IMR-90 (cell line): ENCODE measurements at regions not wholly inside any gene's neighbourhood (a gene's known extent, or its start where the extent isn't known, plus 50 kb on each side); places are given as distances from the start of the nearest gene placed in this dataset.

ENCODE experiments used
- ATAC-seq: fragments of 200-7000 bp; cut with Tn5 transposase; 2 replicates; pipeline ENCODE4 v1.9.1; 2020; ENCODE audit warnings: low read depth, mild to moderate bottlenecking, moderate library complexity
- BruUV-seq: library from RNA; stranded (reverse); fragments of 400-500 nt; replicated peaks from 2 replicates; lab custom pipeline; 2021; lab: Mats Ljungman, UMichigan
- CTCF ChIA-PET: fragments of 300-600 bp; formaldehyde crosslinking; extraction: SDS; loops from one replicate; lab custom pipeline; 2021; ENCODE audit warnings: antibody characterized with exemption; lab: Yijun Ruan, JAX
- POLR2A ChIA-PET: fragments of 300-600 bp; sonication (Branson Sonifier 250); formaldehyde crosslinking; loops from one replicate; lab custom pipeline; 2022; ENCODE audit warnings: antibody characterized with exemption; ENCODE audit not compliant: unreplicated experiment; lab: Charles Lee
- DNase-seq: peaks from one replicate; pipeline ENCODE4 v3.0.0; 2013
- H2AFZ ChIP-seq: replicated peaks from 2 replicates; pipeline ENCODE3; 2013; ENCODE audit warnings: low read length, mild to moderate bottlenecking; ENCODE audit not compliant: poor library complexity
- H2AK5ac ChIP-seq: 2 replicates; pipeline ENCODE4 v1.6.1; 2013; ENCODE audit warnings: low read depth, low read length, inconsistent platforms
- H2AK9ac ChIP-seq: replicated peaks from 2 replicates; pipeline ENCODE3; 2013; ENCODE audit warnings: mild to moderate bottlenecking, low read depth, low read length, moderate library complexity; ENCODE audit not compliant: poor library complexity
- H2BK120ac ChIP-seq: 2 replicates; pipeline ENCODE4 v1.6.1; 2013; ENCODE audit warnings: low read depth, low read length, inconsistent platforms
- H2BK15ac ChIP-seq: 3 replicates; pipeline ENCODE4 v1.6.1; 2013; ENCODE audit warnings: low read depth, low read length, inconsistent platforms
- H2BK20ac ChIP-seq: 2 replicates; pipeline ENCODE4 v1.6.1; 2013; ENCODE audit warnings: low read depth, mild to moderate bottlenecking, inconsistent platforms, low read length, moderate library complexity
- H2BK5ac ChIP-seq: 2 replicates; pipeline ENCODE4 v1.6.1; 2013; ENCODE audit warnings: mild to moderate bottlenecking, low read depth, low read length, inconsistent platforms; ENCODE audit not compliant: poor library complexity, severe bottlenecking
- H3K14ac ChIP-seq: replicated peaks from 2 replicates; pipeline ENCODE4 v1.6.1; 2013; ENCODE audit warnings: low read depth, low read length, inconsistent platforms
- H3K18ac ChIP-seq: 2 replicates; pipeline ENCODE4 v1.6.1; 2013; ENCODE audit warnings: low read depth, low read length, control low read depth
- H3K23ac ChIP-seq: 2 replicates; pipeline ENCODE4 v1.6.1; 2013; ENCODE audit warnings: low read depth, low read length, inconsistent platforms
- H3K27ac ChIP-seq: 2 replicates; pipeline ENCODE4 v1.5.1; 2013; ENCODE audit warnings: mild to moderate bottlenecking, control low read depth, low read length; ENCODE audit not compliant: insufficient read depth
- H3K27me3 ChIP-seq: 2 replicates; pipeline ENCODE4 v1.6.1; 2013; ENCODE audit warnings: low read length; ENCODE audit not compliant: control insufficient read depth, insufficient read depth
- H3K36me3 ChIP-seq: 2 replicates; pipeline ENCODE4 v1.6.1; 2013; ENCODE audit warnings: low read length, mixed read lengths; ENCODE audit not compliant: control insufficient read depth, insufficient read depth
- H3K4ac ChIP-seq: 2 replicates; pipeline ENCODE4 v1.6.1; 2013; ENCODE audit warnings: low read depth, low read length, inconsistent platforms
- H3K4me1 ChIP-seq: 2 replicates; pipeline ENCODE4 v1.6.1; 2013; ENCODE audit warnings: low read length, mixed read lengths; ENCODE audit not compliant: control insufficient read depth, insufficient read depth
- H3K4me2 ChIP-seq: 2 replicates; pipeline ENCODE4 v1.6.1; 2013; ENCODE audit warnings: low read depth, mild to moderate bottlenecking, control low read depth, low read length, moderate library complexity
- H3K4me3 ChIP-seq: 2 replicates; pipeline ENCODE4 v1.5.1; 2013; ENCODE audit warnings: low read depth, mild to moderate bottlenecking, control low read depth, low read length, moderate library complexity; ENCODE audit not compliant: insufficient read depth
- H3K56ac ChIP-seq: 2 replicates; pipeline ENCODE4 v1.6.1; 2013; ENCODE audit warnings: low read length, inconsistent platforms; ENCODE audit not compliant: insufficient read depth; ENCODE audit errors: extremely low read depth
- H3K79me1 ChIP-seq, 2 experiments: 2 replicates each; pipeline ENCODE4 v1.6.1; 2013; ENCODE audit warnings: low read length in 2 of 2, inconsistent platforms in 1 of 2, low read depth in 1 of 2
- H3K9ac ChIP-seq: 2 replicates; pipeline ENCODE4 v1.6.1; 2013; ENCODE audit warnings: low read depth, low read length, control low read depth
- H3K9me1 ChIP-seq: 2 replicates; pipeline ENCODE4 v1.6.1; 2013; ENCODE audit warnings: low read length, inconsistent platforms; ENCODE audit not compliant: insufficient read depth
- H3K9me3 ChIP-seq: 2 replicates; pipeline ENCODE4 v1.6.1; 2013; ENCODE audit warnings: low read length; ENCODE audit not compliant: control insufficient read depth, insufficient read depth
- H4K20me1 ChIP-seq: 2 replicates; pipeline ENCODE4 v1.6.1; 2013; ENCODE audit warnings: low read length, inconsistent platforms; ENCODE audit not compliant: insufficient read depth
- H4K5ac ChIP-seq: 2 replicates; pipeline ENCODE4 v1.6.1; 2013; ENCODE audit warnings: mild to moderate bottlenecking, low read depth, low read length, control low read depth
- H4K8ac ChIP-seq, 2 experiments: 2 replicates each; pipeline ENCODE4 v1.6.1; 2013; ENCODE audit warnings: low read depth in 2 of 2, low read length in 2 of 2, control low read depth in 1 of 2, inconsistent platforms in 1 of 2
- H4K91ac ChIP-seq: 2 replicates; pipeline ENCODE4 v1.6.1; 2013; ENCODE audit warnings: low read depth, low read length, inconsistent platforms; ENCODE audit not compliant: insufficient read depth
- BHLHE40 ChIP-seq: fragments of 150-350 bp; IDR thresholded peaks from 2 replicates; pipeline ENCODE4 v1.6.1; 2016; ENCODE audit warnings: mild to moderate bottlenecking, low read depth, low read length
- CEBPB ChIP-seq: IDR thresholded peaks from 2 replicates; pipeline ENCODE4 v1.6.1; 2012; ENCODE audit warnings: low read depth, low read length, improper control_type of control experiment
- CHD1 ChIP-seq: IDR thresholded peaks from 2 replicates; pipeline ENCODE4 v1.6.1; 2012; ENCODE audit warnings: low read depth, low read length, improper control_type of control experiment
- CTCF ChIP-seq: conservative IDR thresholded peaks from 2 replicates; pipeline ENCODE4 v1.5.1; 2012; ENCODE audit warnings: mild to moderate bottlenecking, low read depth, low read length, improper control_type of control experiment
- MAFK ChIP-seq: IDR thresholded peaks from 2 replicates; pipeline ENCODE4 v1.6.1; 2012; ENCODE audit warnings: low read depth, low read length, improper control_type of control experiment
- MAZ ChIP-seq: IDR thresholded peaks from 2 replicates; pipeline ENCODE4 v1.6.1; 2012; ENCODE audit warnings: low read depth, mild to moderate bottlenecking, low read length, improper control_type of control experiment, moderate library complexity, borderline replicate concordance
- MXI1 ChIP-seq: IDR thresholded peaks from 2 replicates; pipeline ENCODE4 v1.6.1; 2012; ENCODE audit warnings: low read depth, mild to moderate bottlenecking, low read length, moderate library complexity, borderline replicate concordance
- NFE2L2 ChIP-seq: fragments of 150-350 bp; IDR thresholded peaks from 2 replicates; pipeline ENCODE4 v1.6.1; 2016; ENCODE audit warnings: low read depth, mild to moderate bottlenecking, low read length
- POLR2A ChIP-seq: IDR thresholded peaks from 2 replicates; pipeline ENCODE4 v1.6.1; 2012; ENCODE audit warnings: mild to moderate bottlenecking, low read depth, low read length
- RCOR1 ChIP-seq: IDR thresholded peaks from 2 replicates; pipeline ENCODE4 v1.6.1; 2012; ENCODE audit warnings: mild to moderate bottlenecking, low read length, improper control_type of control experiment; ENCODE audit not compliant: insufficient replicate concordance
- RFX5 ChIP-seq: IDR thresholded peaks from 2 replicates; pipeline ENCODE4 v1.8.0; 2012; ENCODE audit warnings: low read depth, mild to moderate bottlenecking, low read length, moderate library complexity
- SMC3 ChIP-seq: fragments of 150-350 bp; IDR thresholded peaks from 2 replicates; pipeline ENCODE4 v1.6.1; 2016; ENCODE audit warnings: low read depth, mild to moderate bottlenecking, antibody characterized with exemption, low read length, moderate library complexity
- USF2 ChIP-seq: fragments of 150-350 bp; IDR thresholded peaks from 2 replicates; pipeline ENCODE4 v1.6.1; 2017; ENCODE audit warnings: mild to moderate bottlenecking, antibody characterized with exemption, low read length, low read depth
- whole genome bisulfite sequencing, 2 experiments: methylation state at CpG; one replicate each; pipeline versions ENCODE4 v1.1.5 to v1.1.7; 2013; ENCODE audit warnings: missing lambda C conversion rate in 2 of 2; ENCODE audit not compliant: insufficient read length in 1 of 2; ENCODE audit errors: extremely low coverage in 2 of 2; 5-methylcytosine and 5-hydroxymethylcytosine counted together
- dilution Hi-C: fragments of 300-500 bp; cut with HindIII; formaldehyde crosslinking; loops from one replicate; pipeline ENCODE4 v1.14.3; 2018; ENCODE audit warnings: low sequenced_read_pairs; ENCODE audit not compliant: unreplicated experiment
- in situ Hi-C: fragments of 300-500 bp; cut with MboI; formaldehyde crosslinking; loops from 3 replicates; pipeline ENCODE4 v1.14.3; 2019; ENCODE audit warnings: low sequenced_read_pairs, inconsistent platforms, mixed read lengths
- intact Hi-C: fragments of 100-400 bp; cut with micrococcal nuclease; formaldehyde crosslinking; loops from 2 replicates; pipeline ENCODE4 v1.10.0; 2022
- TF ChIP-seq, protein P1 (sequence below): fragments of 150-350 bp; IDR thresholded peaks from 2 replicates; pipeline ENCODE4 v1.6.1; 2016; ENCODE audit warnings: low read depth, mild to moderate bottlenecking, low read length, moderate library complexity, borderline replicate concordance

DNA sequence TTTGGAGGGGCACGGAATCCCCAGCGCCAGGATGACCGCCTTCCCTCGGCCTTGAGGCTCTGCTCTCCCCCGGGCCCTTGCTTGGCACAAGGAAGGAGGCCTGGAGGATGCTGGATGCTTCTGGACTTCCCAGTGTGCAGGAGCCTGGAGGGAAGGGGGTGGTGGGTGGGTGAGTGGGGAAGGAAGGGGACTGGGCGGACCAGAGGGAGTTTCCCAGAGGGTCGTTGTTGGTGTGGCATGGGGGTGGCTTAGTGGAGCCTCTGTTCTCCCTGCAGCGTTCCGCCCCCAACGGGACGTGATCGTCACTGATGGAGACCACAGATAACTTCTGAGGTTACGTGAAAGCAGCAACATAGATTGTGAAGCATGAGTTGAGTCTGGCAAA is 140.0 kb downstream of the IRF8 start:
- Histone ChIP-seq H4K8ac (no peak overlapping the region), H3K4me1 (no peaks in the 10 kb centered on the region), H3K4me3 (no peak overlapping the region), H3K9me3 (no peaks in the 10 kb centered on the region), H3K79me1 (no peaks in the 10 kb centered on the region), H3K9ac (no peak overlapping the region), H2BK120ac (no peak overlapping the region), H3K56ac (no peak overlapping the region), H2BK15ac (no peak overlapping the region), H3K4ac (no peak overlapping the region), H2BK20ac (no peak overlapping the region), H3K23ac (no peak overlapping the region), H2AFZ (no peak overlapping the region), H3K36me3 (no peaks in the 10 kb centered on the region), H3K27me3 (peaks cover 48% of the 10 kb centered on the region), H3K18ac (no peak overlapping the region), H2AK5ac (no peak overlapping the region), H2AK9ac (no peak overlapping the region), H3K27ac (no peak overlapping the region), H4K20me1 (no peaks in the 10 kb centered on the region), H3K14ac (no peak overlapping the region), H4K5ac (no peak overlapping the region), H4K91ac (no peak overlapping the region), H2BK5ac (no peak overlapping the region), H3K4me2 (no peak overlapping the region), H3K9me1 (no peaks in the 10 kb centered on the region)
- in situ Hi-C loops = no loop called here
- intact Hi-C loops = no loop called here
- BruUV-seq = no TSS peak
- ChIA-PET POLR2A (no interaction called here), CTCF (no interaction called here)
- dilution Hi-C loops = no loop called here
- TF ChIP-seq MXI1 = no peak
- TF ChIP-seq CTCF = no peak
- no peak for TF ChIP-seq POLR2A
- no peak for TF ChIP-seq SMC3
- no peak for TF ChIP-seq BHLHE40
- TF ChIP-seq NFE2L2 = no peak
- TF ChIP-seq RFX5 = no peak
- TF ChIP-seq MAZ = no peak
- TF ChIP-seq CEBPB = no peak
- TF ChIP-seq CHD1 = no peak
- TF ChIP-seq MAFK = no peak
- TF ChIP-seq, protein P1, sequence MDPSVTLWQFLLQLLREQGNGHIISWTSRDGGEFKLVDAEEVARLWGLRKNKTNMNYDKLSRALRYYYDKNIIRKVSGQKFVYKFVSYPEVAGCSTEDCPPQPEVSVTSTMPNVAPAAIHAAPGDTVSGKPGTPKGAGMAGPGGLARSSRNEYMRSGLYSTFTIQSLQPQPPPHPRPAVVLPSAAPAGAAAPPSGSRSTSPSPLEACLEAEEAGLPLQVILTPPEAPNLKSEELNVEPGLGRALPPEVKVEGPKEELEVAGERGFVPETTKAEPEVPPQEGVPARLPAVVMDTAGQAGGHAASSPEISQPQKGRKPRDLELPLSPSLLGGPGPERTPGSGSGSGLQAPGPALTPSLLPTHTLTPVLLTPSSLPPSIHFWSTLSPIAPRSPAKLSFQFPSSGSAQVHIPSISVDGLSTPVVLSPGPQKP = no peak
- TF ChIP-seq USF2 = no peak
- no peak for TF ChIP-seq RCOR1
- DNase-seq (no peak), ATAC-seq (no peak)
- 70% methylated on average over 4 of the region's 13 CpGs; no CpG with 5 or more reads in 1 of the 2 experiments for WGBS, 2 experiments
